OCI-LY7 (cell line): ENCODE measurements at regions not wholly inside any gene's neighbourhood (a gene's known extent, or its start where the extent isn't known, plus 50 kb on each side); places are given as distances from the start of the nearest gene placed in this dataset.

ENCODE experiments used
- BruUV-seq: library from RNA; stranded (reverse); fragments of 400-500 nt; replicated peaks from 2 replicates; lab custom pipeline; 2021; lab: Mats Ljungman, UMichigan
- CTCF ChIA-PET: fragments of 300-600 bp; sonication (Branson Sonifier 250); formaldehyde crosslinking; loops from one replicate; lab custom pipeline; 2022; ENCODE audit warnings: antibody characterized with exemption; ENCODE audit not compliant: unreplicated experiment; lab: Charles Lee
- POLR2A ChIA-PET: fragments of 300-600 bp; sonication (Branson Sonifier 250); formaldehyde crosslinking; loops from one replicate; lab custom pipeline; 2022; ENCODE audit warnings: antibody characterized with exemption; lab: Charles Lee
- DNase-seq: peaks from one replicate; pipeline ENCODE4 v3.0.0-alpha.2; 2015; ENCODE audit warnings: low spot score
- H2AFZ ChIP-seq: fragments of 200-600 bp; sonication (generic), shearing (Covaris generic); 2 replicates; pipeline ENCODE4 v1.6.1; 2014; ENCODE audit warnings: mild to moderate bottlenecking, antibody characterized with exemption, low read length, moderate library complexity
- H3K27ac ChIP-seq: fragments of 200-600 bp; sonication (generic); 2 replicates; pipeline ENCODE4 v1.5.1; 2014; ENCODE audit warnings: mixed run types, low read depth, mild to moderate bottlenecking, moderate library complexity, low read length, inconsistent platforms; ENCODE audit not compliant: poor library complexity, severe bottlenecking
- H3K36me3 ChIP-seq: fragments of 200-600 bp; sonication (generic); 2 replicates; pipeline ENCODE4 v1.6.1; 2014; ENCODE audit warnings: mild to moderate bottlenecking, antibody characterized with exemption, low read length, moderate library complexity, mixed read lengths; ENCODE audit not compliant: insufficient read depth
- H3K4me1 ChIP-seq: fragments of 200-600 bp; sonication (generic); 2 replicates; pipeline ENCODE4 v1.5.1; 2014; ENCODE audit warnings: mild to moderate bottlenecking, low read length; ENCODE audit not compliant: insufficient read depth, poor library complexity, severe bottlenecking
- H3K4me2 ChIP-seq: fragments of 200-600 bp; sonication (generic); 2 replicates; pipeline ENCODE4 v1.6.1; 2014; ENCODE audit warnings: mild to moderate bottlenecking, low read length
- H3K4me3 ChIP-seq: fragments of 200-600 bp; sonication (generic); 2 replicates; pipeline ENCODE4 v1.5.1; 2014; ENCODE audit warnings: mild to moderate bottlenecking, low read depth, low read length; ENCODE audit not compliant: poor library complexity, severe bottlenecking
- H3K79me2 ChIP-seq: fragments of 200-600 bp; sonication (generic); 2 replicates; pipeline ENCODE4 v1.6.1; 2016; ENCODE audit warnings: low read depth, mild to moderate bottlenecking, low read length, moderate library complexity, mixed read lengths; ENCODE audit not compliant: insufficient read depth
- H3K9me2 ChIP-seq: fragments of 200-600 bp; sonication (generic); 2 replicates; pipeline ENCODE4 v1.6.1; 2016; ENCODE audit warnings: mild to moderate bottlenecking, low read length, mixed read lengths; ENCODE audit not compliant: insufficient read depth
- H3K9me3 ChIP-seq: fragments of 200-600 bp; sonication (generic); 2 replicates; pipeline ENCODE4 v1.6.1; 2014; ENCODE audit warnings: mild to moderate bottlenecking, mixed run types, low read length, mixed read lengths
- H4K20me1 ChIP-seq: fragments of 200-600 bp; sonication (generic); 2 replicates; pipeline ENCODE4 v1.6.1; 2014; ENCODE audit warnings: mild to moderate bottlenecking, antibody characterized with exemption, low read length, moderate library complexity, mixed read lengths; ENCODE audit not compliant: insufficient read depth
- CTCF ChIP-seq: fragments of 200-600 bp; sonication (generic); conservative IDR thresholded peaks from 2 replicates; pipeline ENCODE4 v1.5.1; 2014; ENCODE audit warnings: mild to moderate bottlenecking, antibody characterized with exemption, low read length, moderate library complexity, mixed read lengths
- EZH2phosphoT487 ChIP-seq: fragments of 200-600 bp; sonication (generic); IDR thresholded peaks from 2 replicates; pipeline ENCODE4 v1.6.1; 2018; ENCODE audit warnings: low read depth, borderline replicate concordance, mild to moderate bottlenecking, mixed run types, antibody characterized with exemption, low read length, moderate library complexity, mixed read lengths
- intact Hi-C: fragments of 100-400 bp; cut with micrococcal nuclease; formaldehyde crosslinking; loops from one replicate; pipeline ENCODE4 v1.10.0; 2022; ENCODE audit not compliant: unreplicated experiment

- no peak overlapping the region for H3K4me3 ChIP-seq
- no peaks in the 10 kb centered on the region for H3K36me3 ChIP-seq
- no peaks in the 10 kb centered on the region for H3K9me3 ChIP-seq
- H3K4me1 ChIP-seq = no peaks in the 10 kb centered on the region
- H3K9me2 ChIP-seq = no peaks in the 10 kb centered on the region
- no peaks in the 10 kb centered on the region for H3K79me2 ChIP-seq
- no peaks in the 10 kb centered on the region for H4K20me1 ChIP-seq
- intact Hi-C loops = no loop called here
- POLR2A ChIA-PET = no interaction called here
- BruUV-seq = no TSS peak
- no peak overlapping the region for H3K4me2 ChIP-seq
- H2AFZ ChIP-seq = no peak overlapping the region
- DNase-seq = no peak
- CTCF ChIA-PET = no interaction called here
- no peak overlapping the region for H3K27ac ChIP-seq
- TF ChIP-seq EZH2phosphoT487 (no peak), CTCF (no peak)
These were observed 410.7 kb downstream of the SIPA1L2 start for GRCh38 chr1:232218955-232219865.

- POLR2A ChIA-PET = interaction anchor here (0.7 kb wide), 1 partner anchor 282 kb away, joined by 3 read pairs; no protein-coding TSS in a partner anchor
- H3K9me2 ChIP-seq = no peaks in the 10 kb centered on the region
- DNase-seq = no peak
- no peak overlapping the region for H3K4me2 ChIP-seq
- H4K20me1 ChIP-seq = no peaks in the 10 kb centered on the region
- BruUV-seq = no TSS peak
- no peaks in the 10 kb centered on the region for H3K36me3 ChIP-seq
- no peaks in the 10 kb centered on the region for H3K4me1 ChIP-seq
- TF ChIP-seq EZH2phosphoT487 (no peak), CTCF (no peak)
- CTCF ChIA-PET = no interaction called here
- H3K9me3 ChIP-seq = no peaks in the 10 kb centered on the region
- no peaks in the 10 kb centered on the region for H3K79me2 ChIP-seq
- H3K4me3 ChIP-seq = no peak overlapping the region
- intact Hi-C loops = no loop called here
- no peak overlapping the region for H2AFZ ChIP-seq
- no peak overlapping the region for H3K27ac ChIP-seq
These were observed 416.0 kb downstream of the SIPA1L2 start for GRCh38 chr1:232213928-232214327.

GRCh38 chr1:232212253-232212652, 417.7 kb downstream of the SIPA1L2 start:
- intact Hi-C loops = no loop called here
- no peak overlapping the region for H3K27ac ChIP-seq
- H3K79me2 ChIP-seq = no peaks in the 10 kb centered on the region
- H3K4me3 ChIP-seq = no peak overlapping the region
- H3K4me1 ChIP-seq = no peaks in the 10 kb centered on the region
- H4K20me1 ChIP-seq = no peaks in the 10 kb centered on the region
- no peak for DNase-seq
- no peaks in the 10 kb centered on the region for H3K36me3 ChIP-seq
- H2AFZ ChIP-seq = no peak overlapping the region
- ChIA-PET CTCF (no interaction called here), POLR2A (interaction anchor here (1.0 kb wide), 1 partner anchor 9 kb away, joined by 3 read pairs; no protein-coding TSS in a partner anchor)
- TF ChIP-seq EZH2phosphoT487 (no peak), CTCF (no peak)
- no peak overlapping the region for H3K4me2 ChIP-seq
- BruUV-seq = no TSS peak
- H3K9me3 ChIP-seq = no peaks in the 10 kb centered on the region
- no peaks in the 10 kb centered on the region for H3K9me2 ChIP-seq
